ENCODE measurements at regions not wholly inside any gene's neighbourhood (a gene's known extent, or its start where the extent isn't known, plus 50 kb on each side); places are given as distances from the start of the nearest gene placed in this dataset.

DNA sequence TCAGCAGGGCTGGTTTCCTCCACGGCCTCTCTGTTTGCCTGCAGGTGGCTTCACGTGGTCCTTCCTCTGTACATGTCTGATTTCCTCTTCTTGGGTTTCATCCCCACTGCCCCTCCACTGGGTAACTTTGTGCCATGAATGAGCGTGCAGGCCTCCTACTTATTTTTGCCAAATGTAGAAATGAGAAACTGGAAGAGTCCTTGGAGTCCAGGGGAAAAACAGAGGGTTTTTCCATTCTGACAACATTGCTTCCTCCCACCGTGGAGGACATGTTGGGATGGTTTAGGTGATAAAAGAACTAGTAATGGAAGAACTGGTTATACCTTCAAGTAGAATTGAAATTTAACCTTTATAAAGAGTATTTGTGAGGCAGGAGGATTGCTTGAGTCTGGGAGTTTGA is 699.5 kb downstream of the QKI start:
- no peaks in the 10 kb centered on the region for H3F3A ChIP-seq (ENCODE audit: control insufficient read depth, insufficient read depth)
- no peaks in the 10 kb centered on the region for H3K9me2 ChIP-seq (replicated peaks; ENCODE audit: control insufficient read depth, low read length)
- H3K4me2 ChIP-seq (ENCODE audit: low read length), result no peak overlapping the region
- H3K9me3 ChIP-seq (ENCODE audit: control insufficient read depth, insufficient read depth, low read length), result no peaks in the 10 kb centered on the region
- no peak for TF ChIP-seq EZH2phosphoT487 (IDR thresholded peaks at IDR 0.05; ENCODE audit: borderline replicate concordance, low read length)
- TF ChIP-seq, protein P1, sequence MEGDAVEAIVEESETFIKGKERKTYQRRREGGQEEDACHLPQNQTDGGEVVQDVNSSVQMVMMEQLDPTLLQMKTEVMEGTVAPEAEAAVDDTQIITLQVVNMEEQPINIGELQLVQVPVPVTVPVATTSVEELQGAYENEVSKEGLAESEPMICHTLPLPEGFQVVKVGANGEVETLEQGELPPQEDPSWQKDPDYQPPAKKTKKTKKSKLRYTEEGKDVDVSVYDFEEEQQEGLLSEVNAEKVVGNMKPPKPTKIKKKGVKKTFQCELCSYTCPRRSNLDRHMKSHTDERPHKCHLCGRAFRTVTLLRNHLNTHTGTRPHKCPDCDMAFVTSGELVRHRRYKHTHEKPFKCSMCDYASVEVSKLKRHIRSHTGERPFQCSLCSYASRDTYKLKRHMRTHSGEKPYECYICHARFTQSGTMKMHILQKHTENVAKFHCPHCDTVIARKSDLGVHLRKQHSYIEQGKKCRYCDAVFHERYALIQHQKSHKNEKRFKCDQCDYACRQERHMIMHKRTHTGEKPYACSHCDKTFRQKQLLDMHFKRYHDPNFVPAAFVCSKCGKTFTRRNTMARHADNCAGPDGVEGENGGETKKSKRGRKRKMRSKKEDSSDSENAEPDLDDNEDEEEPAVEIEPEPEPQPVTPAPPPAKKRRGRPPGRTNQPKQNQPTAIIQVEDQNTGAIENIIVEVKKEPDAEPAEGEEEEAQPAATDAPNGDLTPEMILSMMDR (IDR thresholded peaks at IDR 0.05; ENCODE audit: low read depth, low read length, poor library complexity, severe bottlenecking), result no peak
- H3K27me3 ChIP-seq (ENCODE audit: control insufficient read depth, low read length), result no peaks in the 10 kb centered on the region
- no peaks in the 10 kb centered on the region for H3K4me1 ChIP-seq (ENCODE audit: control insufficient read depth, low read length)
- H3K36me3 ChIP-seq (ENCODE audit: control insufficient read depth, low read length), result no peaks in the 10 kb centered on the region
- H4K20me1 ChIP-seq (ENCODE audit: control insufficient read depth, insufficient read depth, low read depth, low read length), result no peaks in the 10 kb centered on the region
- no peak overlapping the region for H3K4me3 ChIP-seq (ENCODE audit: low read length)
- H3K79me2 ChIP-seq (ENCODE audit: control insufficient read depth, low read length), result no peaks in the 10 kb centered on the region
- H3K27ac ChIP-seq (ENCODE audit: low read depth, low read length), result no peak overlapping the region

DNA sequence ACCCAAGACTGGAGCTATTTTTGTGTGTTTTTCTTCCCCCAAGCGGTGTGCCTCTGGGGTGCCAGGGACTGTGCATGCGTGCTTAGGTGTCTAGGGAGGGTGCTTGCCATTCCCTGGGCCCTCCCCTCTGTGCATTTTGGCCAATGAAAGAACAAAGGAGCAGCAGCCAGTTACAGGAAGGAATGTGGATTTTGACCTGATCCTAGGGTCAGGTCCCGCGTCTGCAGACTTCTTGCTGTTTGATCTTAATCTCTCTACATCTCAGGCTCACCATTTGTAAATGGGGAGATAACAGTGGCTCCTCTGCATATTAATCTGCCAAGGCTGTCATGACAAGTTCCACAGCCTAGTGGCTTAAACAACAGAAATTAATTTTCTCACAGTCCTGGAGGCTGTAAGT is 699.1 kb downstream of the QKI start:
- Histone ChIP-seq H3K4me1 (ENCODE audit: control insufficient read depth, low read length) (no peaks in the 10 kb centered on the region), H3K9me2 (replicated peaks; ENCODE audit: control insufficient read depth, low read length) (no peaks in the 10 kb centered on the region), H3K36me3 (ENCODE audit: control insufficient read depth, low read length) (no peaks in the 10 kb centered on the region), H3K27me3 (ENCODE audit: control insufficient read depth, low read length) (no peaks in the 10 kb centered on the region), H3K9me3 (ENCODE audit: control insufficient read depth, insufficient read depth, low read length) (no peaks in the 10 kb centered on the region), H3K4me2 (ENCODE audit: low read length) (no peak overlapping the region), H4K20me1 (ENCODE audit: control insufficient read depth, insufficient read depth, low read depth, low read length) (no peaks in the 10 kb centered on the region), H3K79me2 (ENCODE audit: control insufficient read depth, low read length) (no peaks in the 10 kb centered on the region), H3F3A (ENCODE audit: control insufficient read depth, insufficient read depth) (no peaks in the 10 kb centered on the region), H3K4me3 (ENCODE audit: low read length) (no peak overlapping the region), H3K27ac (ENCODE audit: low read depth, low read length) (no peak overlapping the region)
- TF ChIP-seq EZH2phosphoT487 (IDR thresholded peaks at IDR 0.05; ENCODE audit: borderline replicate concordance, low read length), result no peak
- TF ChIP-seq, protein P1 (IDR thresholded peaks at IDR 0.05; ENCODE audit: low read depth, low read length, poor library complexity, severe bottlenecking), result no peak

DNA sequence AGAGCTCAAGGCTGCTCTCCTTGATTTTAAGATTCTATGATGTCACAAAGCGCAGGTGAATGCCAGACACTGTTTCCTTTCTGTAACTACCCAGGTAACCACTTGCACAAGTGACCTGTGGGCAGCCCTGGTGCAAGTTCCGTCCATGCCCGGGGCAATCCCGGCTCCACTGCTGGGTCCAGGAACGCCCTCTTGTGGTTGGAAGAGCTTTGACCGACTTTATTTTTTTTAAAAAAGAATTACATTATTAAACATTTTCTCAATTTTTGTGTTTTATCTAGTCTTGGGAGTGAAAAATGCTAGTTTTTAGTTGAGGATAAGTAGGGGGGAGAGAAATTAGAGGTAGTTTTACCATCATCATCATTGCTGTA is 695.2 kb downstream of the QKI start:
- TF ChIP-seq EZH2phosphoT487 (IDR thresholded peaks at IDR 0.05; ENCODE audit: borderline replicate concordance, low read length), result no peak
- TF ChIP-seq, protein P1 (IDR thresholded peaks at IDR 0.05; ENCODE audit: low read depth, low read length, poor library complexity, severe bottlenecking), result peak; percentile 26
- no peak overlapping the region for H3K27ac ChIP-seq (ENCODE audit: low read depth, low read length)
- no peaks in the 10 kb centered on the region for H3K36me3 ChIP-seq (ENCODE audit: control insufficient read depth, low read length)
- H3K9me3 ChIP-seq (ENCODE audit: control insufficient read depth, insufficient read depth, low read length), result no peaks in the 10 kb centered on the region
- H3K4me1 ChIP-seq (ENCODE audit: control insufficient read depth, low read length), result no peaks in the 10 kb centered on the region
- no peaks in the 10 kb centered on the region for H3K79me2 ChIP-seq (ENCODE audit: control insufficient read depth, low read length)
- no peaks in the 10 kb centered on the region for H4K20me1 ChIP-seq (ENCODE audit: control insufficient read depth, insufficient read depth, low read depth, low read length)
- H3K4me2 ChIP-seq (ENCODE audit: low read length), result no peak overlapping the region
- no peaks in the 10 kb centered on the region for H3K9me2 ChIP-seq (replicated peaks; ENCODE audit: control insufficient read depth, low read length)
- no peaks in the 10 kb centered on the region for H3K27me3 ChIP-seq (ENCODE audit: control insufficient read depth, low read length)
- no peaks in the 10 kb centered on the region for H3F3A ChIP-seq (ENCODE audit: control insufficient read depth, insufficient read depth)
- H3K4me3 ChIP-seq (ENCODE audit: low read length), result no peak overlapping the region
